Stimulated activated CD4-positive, alpha-beta T cell treated with anti-CD3 and anti-CD28 coated beads, Interleukin-12 subunit alpha, Interleukin-12 subunit beta, amount 100 ng/mL, for 24 hours (primary cell): ENCODE measurements at regions not wholly inside any gene's neighbourhood (a gene's known extent, or its start where the extent isn't known, plus 50 kb on each side); places are given as distances from the start of the nearest gene placed in this dataset.
A peak's percentile ranks its signal among the peaks of the same experiment; 100 is the strongest.

Experiments
- DNase-seq, 2 experiments: peaks; one replicate each; pipeline ENCODE4 v3.0.0-alpha.2; 2020; ENCODE audit warnings: low read depth in 2 of 2

DNA sequence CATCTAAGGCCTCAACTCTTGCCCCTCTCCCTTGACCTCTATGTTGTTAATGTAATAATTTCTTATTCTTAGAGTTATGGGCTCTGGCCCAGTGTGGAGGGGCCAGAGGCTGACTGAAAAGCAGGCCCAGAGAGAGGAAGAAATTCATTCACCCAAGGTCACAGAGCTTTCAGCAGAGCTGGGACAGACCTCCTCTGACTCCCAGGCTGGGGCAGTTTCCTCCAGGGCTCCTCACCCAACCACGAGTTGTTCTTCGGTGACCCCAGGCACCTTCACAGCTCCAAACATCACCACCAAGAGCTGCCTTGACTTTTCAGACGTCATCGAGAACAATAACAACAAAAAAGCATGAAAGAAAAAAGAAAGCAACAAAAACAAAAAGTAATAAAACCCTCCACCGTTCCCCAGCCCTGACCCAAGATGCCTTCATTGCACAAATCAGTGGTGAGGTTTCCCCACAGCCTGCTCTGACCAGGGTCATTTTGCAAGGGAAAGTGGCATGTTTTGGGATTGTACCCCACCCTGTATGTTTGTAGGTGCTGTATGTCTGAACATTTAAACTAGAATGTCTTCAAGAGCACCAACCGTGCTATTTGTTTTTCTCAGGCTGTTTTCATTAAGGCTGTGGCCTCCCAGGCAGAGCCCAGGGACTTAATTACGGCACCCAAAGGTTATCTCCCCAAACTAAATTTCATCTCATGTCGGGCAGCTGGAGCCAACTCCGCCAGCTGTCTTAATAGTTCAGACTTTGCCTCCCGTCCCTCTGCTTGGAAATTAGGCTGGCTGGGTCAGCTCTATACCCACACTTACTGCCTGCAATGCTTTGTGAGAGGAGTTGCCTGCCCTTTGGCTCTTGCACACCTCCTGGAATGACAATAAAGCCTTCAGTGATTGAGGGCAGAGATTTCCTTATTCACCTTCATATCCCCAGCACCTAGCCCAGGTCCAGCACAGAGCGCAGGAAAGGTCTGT lies 173.8 kb downstream of the RPLP1 start:
- no peak for DNase-seq

GRCh38 chr15:69627548-69628158 lies 175.0 kb downstream of the RPLP1 start:
- DNase-seq: no peak

- DNase-seq: no peak
These were observed 175.9 kb downstream of the RPLP1 start for GRCh38 chr15:69628256-69629093.

DNA sequence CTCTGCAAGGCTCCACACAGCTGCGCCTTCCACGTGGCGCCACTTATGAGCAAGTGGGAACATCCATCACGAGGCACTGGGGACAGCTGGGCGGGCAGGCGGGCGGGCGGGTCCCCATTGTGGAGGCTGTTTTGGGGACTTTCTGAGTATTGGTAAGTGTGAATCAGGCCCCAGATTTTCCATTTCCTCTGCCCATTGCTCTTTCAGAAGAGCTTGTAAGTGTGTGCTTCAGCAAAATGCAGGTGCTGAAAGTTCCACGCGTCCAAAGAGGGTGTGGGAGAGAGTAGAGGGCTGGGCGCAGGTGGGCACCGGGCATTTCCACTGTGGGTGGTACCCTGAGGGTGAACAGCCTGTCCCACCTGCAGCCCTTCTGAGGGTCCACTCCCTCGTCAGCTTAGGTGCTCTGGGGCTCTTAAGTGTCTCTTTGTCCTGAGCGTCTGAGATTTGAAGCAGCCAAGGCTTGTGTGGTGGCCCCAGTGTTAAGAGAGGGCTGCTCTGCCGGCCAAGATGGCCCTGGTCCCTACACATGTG lies 177.1 kb downstream of the RPLP1 start:
- peak in 1 of 2 experiments; percentile 30 for DNase-seq

DNA sequence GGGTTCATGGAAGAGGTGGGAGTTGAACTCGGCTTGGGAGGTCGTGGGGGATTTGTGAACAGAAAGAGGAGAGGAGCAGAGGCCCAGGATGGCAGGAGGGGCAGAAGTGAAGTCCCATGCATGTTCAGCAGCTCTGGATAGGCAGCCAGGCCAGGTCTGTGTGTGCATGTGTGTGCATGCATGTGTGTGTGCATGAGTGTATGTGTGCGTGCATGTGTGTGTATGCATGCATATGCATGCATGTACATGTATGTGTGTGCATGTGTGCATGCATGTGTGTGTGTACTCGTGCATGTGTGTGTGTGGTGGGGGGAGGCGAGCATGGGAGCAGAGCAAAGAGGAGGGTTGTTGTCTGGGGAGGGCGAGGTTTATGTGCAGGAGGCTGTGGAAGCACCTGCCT lies 178.4 kb downstream of the RPLP1 start:
- no peak for DNase-seq

- no peak for DNase-seq
These were observed 179.4 kb downstream of the RPLP1 start for GRCh38 chr15:69631978-69632377.

DNA sequence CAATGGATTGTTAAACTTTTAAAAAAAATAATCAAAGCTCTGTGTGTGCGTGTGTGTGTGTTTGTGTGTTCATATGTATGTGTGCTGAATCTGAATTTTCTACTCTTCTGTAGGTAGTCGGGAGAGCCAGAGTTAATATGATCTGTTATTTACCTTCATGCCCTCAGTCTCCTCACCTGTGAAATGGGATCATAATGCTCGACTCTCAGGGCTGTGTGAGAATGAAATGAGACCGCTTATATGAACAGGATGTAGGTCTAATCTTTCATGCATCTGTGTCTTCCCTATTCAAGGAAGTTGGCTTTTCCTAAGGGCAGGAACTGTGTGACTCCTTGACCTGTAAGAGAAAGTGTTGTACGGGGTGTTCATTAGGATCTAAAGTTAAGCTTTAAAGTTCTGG lies 182.2 kb downstream of the RPLP1 start:
- DNase-seq: no peak

DNA sequence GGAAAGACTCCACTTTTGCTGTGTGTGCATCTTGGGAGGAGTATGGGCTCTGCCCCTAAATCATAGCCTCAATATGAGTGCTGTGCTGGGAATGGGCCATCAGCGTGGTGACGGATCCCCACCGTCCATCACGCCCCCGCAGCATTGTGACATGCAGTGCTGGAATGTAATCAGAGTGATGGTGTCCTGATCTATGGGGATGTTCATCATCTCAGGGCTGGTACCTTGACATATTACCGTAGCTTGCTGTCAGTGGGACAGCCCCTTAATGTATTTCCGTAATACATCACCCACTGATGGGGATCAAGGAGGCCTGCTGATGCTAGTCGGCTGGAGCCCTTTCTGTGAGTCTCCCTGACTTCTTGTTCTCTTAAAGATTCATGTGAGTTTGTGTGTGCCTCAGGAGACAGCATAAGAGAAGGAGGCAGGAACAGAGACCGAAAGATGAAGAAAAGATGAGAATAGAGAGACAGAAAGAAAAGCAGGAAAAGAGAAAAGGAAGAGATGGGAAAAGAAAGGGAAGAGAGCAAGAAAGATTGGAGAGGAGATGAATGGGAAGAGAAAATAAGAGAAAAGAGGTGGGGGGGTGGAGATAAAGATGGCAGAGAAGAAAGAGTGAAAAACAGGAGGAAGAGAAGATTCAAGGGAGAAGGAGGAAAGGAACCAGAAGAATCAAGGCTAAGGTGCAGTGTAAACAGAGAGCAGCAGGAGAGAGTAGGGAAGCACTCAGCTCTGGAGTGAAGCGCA lies 183.7 kb downstream of the RPLP1 start:
- no peak for DNase-seq

- no peak for DNase-seq
These were observed 185.2 kb downstream of the RPLP1 start for GRCh38 chr15:69637818-69638217.

DNA sequence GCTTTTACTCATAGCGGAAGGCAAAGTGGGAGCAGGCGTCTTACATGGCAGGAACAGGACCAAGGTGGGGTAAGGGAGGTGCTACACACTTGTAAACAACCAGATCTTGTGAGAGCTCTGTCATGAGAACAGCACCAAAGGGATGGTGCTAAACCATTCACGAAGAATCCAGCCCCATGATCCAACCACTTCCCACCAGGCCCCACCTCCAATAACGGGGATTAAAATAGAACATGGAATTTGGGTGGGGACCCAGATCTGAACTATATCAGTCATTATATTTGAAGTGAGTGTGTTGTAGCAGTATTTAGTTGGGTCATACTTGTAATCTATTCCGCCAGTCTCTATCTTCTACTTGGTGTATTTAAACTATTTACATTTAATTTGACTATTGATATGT lies 190.9 kb downstream of the RPLP1 start:
- DNase-seq: no peak

DNA sequence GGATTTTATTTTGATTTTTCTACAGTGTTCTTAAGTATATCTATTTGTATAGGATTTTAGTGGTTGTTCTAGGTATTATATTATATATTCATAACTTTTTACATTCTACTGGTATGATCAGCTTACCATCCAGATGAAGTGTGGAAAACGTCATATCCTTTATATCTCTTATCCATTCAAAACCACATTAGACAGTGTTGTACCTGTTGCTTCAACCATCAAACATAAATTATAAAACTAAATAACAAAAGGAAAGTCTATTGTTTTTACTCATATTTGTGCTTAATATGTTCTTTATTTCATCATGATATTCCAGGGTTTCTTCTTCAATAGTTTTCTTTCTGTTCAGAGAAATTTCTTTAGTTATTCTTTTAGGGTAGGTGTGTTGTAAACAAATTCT lies 191.4 kb downstream of the RPLP1 start:
- no peak for DNase-seq

DNA sequence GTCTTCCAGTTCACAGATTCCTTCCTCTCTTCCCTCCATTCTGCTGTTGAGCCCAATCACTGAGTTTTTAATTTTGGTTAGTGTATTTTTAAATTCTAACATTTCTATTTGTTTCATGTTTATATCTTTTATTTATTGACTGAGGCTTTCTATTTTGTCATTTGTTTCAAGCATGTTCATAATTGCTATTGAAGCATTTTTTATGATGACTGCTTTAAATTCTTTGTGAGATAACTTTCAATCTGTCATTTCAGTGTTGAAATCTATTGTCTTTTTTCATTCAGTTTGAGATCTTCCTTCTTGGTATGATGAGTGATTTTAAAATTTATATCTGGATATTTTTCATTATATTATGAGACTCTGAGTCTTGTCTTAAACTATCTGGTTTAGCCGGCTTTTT lies 192.3 kb downstream of the RPLP1 start:
- DNase-seq: no peak

- DNase-seq: no peak
These were observed 194.5 kb downstream of the RPLP1 start for GRCh38 chr15:69647142-69647513.

DNA sequence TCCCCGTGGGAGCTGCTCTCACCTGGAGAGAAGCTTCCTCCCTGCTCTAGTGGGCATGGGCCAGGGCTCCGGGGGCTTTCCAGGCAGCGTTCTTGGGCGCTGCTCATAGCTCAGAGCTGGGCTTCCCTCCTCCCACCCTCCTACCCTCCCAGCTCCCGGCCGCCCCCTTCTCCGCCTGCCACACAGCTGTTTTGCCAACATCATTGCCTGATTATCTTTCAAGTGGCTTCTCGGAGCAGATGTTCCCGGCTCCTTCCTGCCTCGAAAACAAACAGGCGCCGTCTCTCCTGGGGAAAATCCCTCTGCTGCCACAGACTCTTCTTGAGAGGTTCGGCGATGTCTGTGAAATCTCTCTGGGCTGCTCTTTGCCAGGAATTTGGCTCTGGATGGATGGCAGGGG lies 195.6 kb downstream of the RPLP1 start:
- no peak for DNase-seq

- DNase-seq: no peak
These were observed 196.4 kb downstream of the RPLP1 start for GRCh38 chr15:69648775-69649735.

- no peak for DNase-seq
These were observed 199.7 kb downstream of the RPLP1 start for GRCh38 chr15:69652293-69652692.

- DNase-seq: no peak
These were observed 200.2 kb downstream of the RPLP1 start for GRCh38 chr15:69652751-69653305.

DNA sequence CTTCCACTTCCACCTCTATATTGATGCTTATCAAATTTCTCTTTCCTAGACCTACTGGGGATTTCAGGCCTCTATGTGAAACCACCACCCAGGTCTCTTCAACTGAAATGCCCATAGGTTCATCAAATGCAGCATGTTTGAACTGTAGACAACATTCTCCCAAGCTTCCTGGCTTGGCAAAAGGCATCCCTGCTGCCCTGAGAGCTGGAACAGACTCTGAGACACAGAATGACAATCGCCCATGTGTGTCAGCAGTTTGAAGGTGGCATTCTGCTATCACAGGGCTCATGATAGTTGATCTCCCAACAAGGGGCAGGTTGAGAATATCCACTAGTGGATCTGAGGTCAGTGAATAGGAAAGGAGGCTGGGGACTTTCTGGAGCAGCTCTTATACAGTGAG lies 200.7 kb downstream of the RPLP1 start:
- DNase-seq: no peak

DNA sequence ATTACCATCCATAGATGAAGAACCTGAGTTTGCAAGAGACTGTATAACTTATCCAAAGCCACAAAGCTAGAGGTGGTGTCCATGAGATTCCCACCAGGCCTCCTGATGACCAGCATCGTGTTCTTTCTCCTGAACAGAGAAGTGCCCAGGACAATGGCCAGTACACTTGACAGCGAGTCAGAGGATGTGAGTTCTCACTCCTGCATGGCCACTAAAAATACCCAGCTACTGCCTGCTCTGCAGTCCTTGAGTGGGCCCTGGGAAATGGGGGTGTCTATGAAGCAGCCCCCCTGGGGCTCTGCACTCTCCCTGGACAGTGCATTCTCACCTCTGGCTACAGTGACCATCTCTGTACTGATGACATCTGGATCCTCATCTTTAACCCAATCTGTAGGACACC lies 201.2 kb downstream of the RPLP1 start:
- no peak for DNase-seq
